ENCODE measurements at regions not wholly inside any gene's neighbourhood (a gene's known extent, or its start where the extent isn't known, plus 50 kb on each side); places are given as distances from the start of the nearest gene placed in this dataset.

- ChIA-PET CTCF (no interaction called here), POLR2A (no interaction called here)
- TF ChIP-seq CTCF (IDR thresholded peaks at IDR 0.05; ENCODE audit: low read depth, low read length), result no peak
Observed at GRCh38 chr2:126792186-126792585, 106.5 kb upstream of the TEX51 start.

GRCh38 chr2:126792993-126793392 is 105.7 kb upstream of the TEX51 start:
- CTCF ChIA-PET, result no interaction called here
- TF ChIP-seq CTCF (IDR thresholded peaks at IDR 0.05; ENCODE audit: low read depth, low read length), result no peak
- Histone ChIP-seq H3K9me3 (ENCODE audit: control insufficient read depth, insufficient read depth, low read length) (no peaks in the 10 kb centered on the region), H3K27ac (ENCODE audit: low read depth, low read length) (no peak overlapping the region), H3K4me3 (ENCODE audit: low read depth, low read length) (no peak overlapping the region), H3K27me3 (ENCODE audit: control insufficient read depth, insufficient read depth, low read length) (peaks cover 2% of the 10 kb centered on the region)
- POLR2A ChIA-PET, result no interaction called here
- DNase-seq (ENCODE audit: low read depth, low spot score), result no peak

More at GRCh38 chr2:126792186-126792585, 106.5 kb upstream of the TEX51 start:
- no peaks in the 10 kb centered on the region for H3K9me3 ChIP-seq (ENCODE audit: control insufficient read depth, insufficient read depth, low read length)
- no peak overlapping the region for H3K27ac ChIP-seq (ENCODE audit: low read depth, low read length)
- no peak overlapping the region for H3K4me3 ChIP-seq (ENCODE audit: low read depth, low read length)
- peaks cover 2% of the 10 kb centered on the region for H3K27me3 ChIP-seq (ENCODE audit: control insufficient read depth, insufficient read depth, low read length)
- no peak for DNase-seq (ENCODE audit: low read depth, low spot score)

GRCh38 chr2:126793885-126794613 is 104.6 kb upstream of the TEX51 start:
- H3K27ac ChIP-seq (ENCODE audit: low read depth, low read length), result no peak overlapping the region
- ChIA-PET POLR2A (no interaction called here), CTCF (interaction anchor here (1.5 kb wide), 1 partner anchor 17 kb away, joined by 3 read pairs; no protein-coding TSS in a partner anchor)
- no peak for TF ChIP-seq CTCF (IDR thresholded peaks at IDR 0.05; ENCODE audit: low read depth, low read length)
- H3K27me3 ChIP-seq (ENCODE audit: control insufficient read depth, insufficient read depth, low read length), result peaks cover 2% of the 10 kb centered on the region
- H3K4me3 ChIP-seq (ENCODE audit: low read depth, low read length), result no peak overlapping the region
- no peaks in the 10 kb centered on the region for H3K9me3 ChIP-seq (ENCODE audit: control insufficient read depth, insufficient read depth, low read length)
- DNase-seq (ENCODE audit: low read depth, low spot score), result no peak

- no peak for DNase-seq (ENCODE audit: low read depth, low spot score)
- ChIA-PET POLR2A (no interaction called here), CTCF (interaction anchor here (1.5 kb wide), 1 partner anchor 19 kb away, joined by 3 read pairs; no protein-coding TSS in a partner anchor)
- H3K4me3 ChIP-seq (ENCODE audit: low read depth, low read length), result no peak overlapping the region
- no peak for TF ChIP-seq CTCF (IDR thresholded peaks at IDR 0.05; ENCODE audit: low read depth, low read length)
- H3K27me3 ChIP-seq (ENCODE audit: control insufficient read depth, insufficient read depth, low read length), result peaks cover 2% of the 10 kb centered on the region
- H3K9me3 ChIP-seq (ENCODE audit: control insufficient read depth, insufficient read depth, low read length), result no peaks in the 10 kb centered on the region
- no peak overlapping the region for H3K27ac ChIP-seq (ENCODE audit: low read depth, low read length)
Observed at GRCh38 chr2:126795656-126796055, 103.0 kb upstream of the TEX51 start.

GRCh38 chr2:126796931-126797621 is 101.6 kb upstream of the TEX51 start:
- no peak for DNase-seq (ENCODE audit: low read depth, low spot score)
- no peak for TF ChIP-seq CTCF (IDR thresholded peaks at IDR 0.05; ENCODE audit: low read depth, low read length)
- ChIA-PET POLR2A (no interaction called here), CTCF (interaction anchor here (0.7 kb wide), 1 partner anchor 76 kb away, joined by 3 read pairs; no protein-coding TSS in a partner anchor)
- Histone ChIP-seq H3K4me3 (ENCODE audit: low read depth, low read length) (no peak overlapping the region), H3K9me3 (ENCODE audit: control insufficient read depth, insufficient read depth, low read length) (no peaks in the 10 kb centered on the region), H3K27ac (ENCODE audit: low read depth, low read length) (no peak overlapping the region), H3K27me3 (ENCODE audit: control insufficient read depth, insufficient read depth, low read length) (peaks cover 2% of the 10 kb centered on the region)
